Psoas muscle (tissue), 7 donors: ENCODE measurements at regions not wholly inside any gene's neighbourhood (a gene's known extent, or its start where the extent isn't known, plus 50 kb on each side); places are given as distances from the start of the nearest gene placed in this dataset.

Experiments
- ATAC-seq, 4 donors: fragments of 200-7000 bp; cut with Tn5 transposase; one replicate each; pipeline ENCODE4 v1.9.1; 2020; ENCODE audit warnings: moderate library complexity in 3 of 4, mild to moderate bottlenecking in 2 of 4
- DNase-seq, 2 donors: peaks; one replicate each; pipeline ENCODE4 v3.0.0-alpha.2; 2020
- H3K27ac ChIP-seq: fragments of 200-600 bp; one replicate; pipeline ENCODE4 v1.8.0; 2022
- H3K27me3 ChIP-seq, 3 donors: fragments of 200-600 bp in 1 of 3; one replicate each; pipeline versions ENCODE4 v1.6.1 to v1.8.0; 2013 to 2022; ENCODE audit warnings: low read length in 2 of 3, mild to moderate bottlenecking in 2 of 3, moderate library complexity in 1 of 3; ENCODE audit not compliant: insufficient read depth in 3 of 3
- H3K36me3 ChIP-seq, 2 donors: fragments of 200-600 bp in 1 of 2; one replicate each; pipeline versions ENCODE4 v1.6.1 to v1.8.0; 2013 to 2022; ENCODE audit warnings: low read depth in 1 of 2, mild to moderate bottlenecking in 1 of 2, moderate library complexity in 1 of 2; ENCODE audit not compliant: insufficient read depth in 1 of 2
- H3K4me1 ChIP-seq: fragments of 200-600 bp; one replicate; pipeline ENCODE4 v1.8.0; 2022
- H3K4me3 ChIP-seq: fragments of 200-600 bp; one replicate; pipeline ENCODE4 v1.8.0; 2022; ENCODE audit warnings: mild to moderate bottlenecking
- H3K9me3 ChIP-seq: fragments of 200-600 bp; one replicate; pipeline ENCODE4 v1.8.0; 2022
- CTCF ChIP-seq: fragments of 200-600 bp; IDR thresholded peaks from one replicate; pipeline ENCODE4 v1.8.0; 2022; ENCODE audit warnings: antibody characterized with exemption
- WGBS, 3 donors: extraction: QIAGEN DNeasy Blood & Tissue Kit; methylation state at CpG; one replicate each; pipeline versions ENCODE4 v1.1.6 to v1.1.7; 2013; 5-methylcytosine and 5-hydroxymethylcytosine counted together
- intact Hi-C, 2 donors: fragments of 100-400 bp; cut with DNase I; formaldehyde crosslinking; loops; one replicate each; pipeline versions ENCODE4 v1.11.0 to v1.14.2; 2022
- donor health status: healthy with polysubstance abuse.
- donor health status: DM: no; HTN: no; CAD: no; lungs with moderate emphysema.
- donor health status: Bipolar disorder and iron deficiency.
- donor health status: healthy.
- donor health status: DM: yes; HTN: yes; CAD: no.
- donor health status: DM: no; HTN: no; CAD: no.
- donor health status: DM: yes; HTN: yes; CAD: no.

GRCh38 chr14:101193106-101193844 lies 289.8 kb upstream of the RTL1 start:
- H3K36me3 ChIP-seq: no peaks in the 10 kb centered on the region
- H3K4me3 ChIP-seq: no peak overlapping the region
- ATAC-seq: no peak
- intact Hi-C loops: no loop called here
- no peaks in the 10 kb centered on the region for H3K9me3 ChIP-seq
- 81 to 83% (median 82%) methylated on average over 16 of the region's 16 CpGs for WGBS, 3 donors
- TF ChIP-seq CTCF: no peak
- peaks cover 0 to 5% (median 0%) of the 10 kb centered on the region in 3 donors for H3K27me3 ChIP-seq
- no peak overlapping the region for H3K27ac ChIP-seq
- DNase-seq: no peak
- H3K4me1 ChIP-seq: no peaks in the 10 kb centered on the region

DNA sequence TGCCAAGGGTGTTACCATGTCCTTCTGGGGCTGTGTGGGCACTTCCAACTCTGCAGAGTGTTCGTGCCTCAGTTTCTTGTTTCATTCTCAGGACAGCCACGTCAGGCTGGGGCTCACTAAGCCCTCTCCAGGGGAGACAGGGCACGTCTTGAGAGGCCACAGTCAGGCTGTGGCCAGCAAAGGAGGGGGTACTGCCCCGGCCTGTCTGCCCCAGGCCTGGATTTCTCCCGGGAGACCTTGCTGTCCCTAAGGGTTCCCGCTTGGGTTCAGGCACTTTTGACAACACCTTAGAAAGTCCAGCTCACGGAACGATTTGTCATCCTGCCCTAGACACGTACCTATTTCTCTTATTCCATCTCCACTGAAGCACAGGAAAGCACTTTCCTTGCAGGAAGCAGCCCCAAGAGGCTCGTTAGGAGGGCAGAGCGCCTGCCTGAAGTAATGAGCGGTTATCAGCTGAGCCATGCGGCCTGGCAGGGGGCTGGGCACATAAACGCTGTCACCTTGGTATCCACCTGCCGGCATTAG lies 290.4 kb upstream of the RTL1 start:
- WGBS, 3 donors: 76 to 88% (median 76%) methylated on average over 15 of the region's 15 CpGs

GRCh38 chr14:101194373-101195308 lies 291.1 kb upstream of the RTL1 start:
- Histone ChIP-seq H3K4me3 (no peak overlapping the region), H3K27me3 (peaks cover 0 to 5% (median 0%) of the 10 kb centered on the region in 3 donors), H3K4me1 (no peaks in the 10 kb centered on the region), H3K27ac (no peak overlapping the region), H3K9me3 (no peaks in the 10 kb centered on the region), H3K36me3 (no peaks in the 10 kb centered on the region)
- no peak for TF ChIP-seq CTCF
- ATAC-seq: no peak
- intact Hi-C loops: no loop called here
- 83 to 88% (median 86%) methylated on average over 20 of the region's 20 CpGs for WGBS, 3 donors
- DNase-seq: no peak

More for the DNA sequence above, 290.4 kb upstream of the RTL1 start:
- TF ChIP-seq CTCF: no peak
- Histone ChIP-seq H3K27ac (no peak overlapping the region), H3K27me3 (peaks cover 0 to 5% (median 0%) of the 10 kb centered on the region in 3 donors), H3K36me3 (no peaks in the 10 kb centered on the region), H3K4me1 (no peaks in the 10 kb centered on the region), H3K9me3 (no peaks in the 10 kb centered on the region), H3K4me3 (no peak overlapping the region)
- intact Hi-C loops: no loop called here
- DNase-seq: no peak
- ATAC-seq: no peak

DNA sequence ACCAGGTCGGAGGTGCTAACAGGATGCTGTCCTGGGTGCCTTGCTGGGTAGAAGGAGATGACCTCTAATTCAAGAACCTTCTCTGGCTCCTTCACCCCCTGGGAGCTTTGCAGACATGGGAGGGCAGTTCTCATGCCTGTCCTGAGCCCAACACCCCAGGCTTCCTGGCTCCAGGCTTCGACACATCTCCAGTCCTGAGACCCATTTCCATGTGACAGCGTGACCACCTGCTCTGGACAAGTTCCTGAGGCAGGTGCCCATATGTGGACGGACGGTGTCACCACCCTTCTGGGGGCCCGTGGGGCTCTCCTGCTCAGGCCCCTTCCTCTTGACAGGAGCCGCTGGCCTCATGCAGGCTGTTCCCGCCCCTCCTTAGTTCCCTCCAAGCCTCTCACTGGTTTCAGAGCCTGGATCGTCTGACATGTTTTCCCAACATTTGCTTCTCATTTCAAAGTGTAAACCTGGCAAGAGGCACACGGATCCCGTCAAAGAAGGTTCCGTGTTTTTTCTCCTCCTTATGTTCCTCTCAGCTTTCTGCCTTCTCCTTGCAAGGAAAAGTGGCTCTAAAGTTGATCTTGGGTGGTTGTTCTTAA lies 291.9 kb upstream of the RTL1 start:
- Histone ChIP-seq H3K36me3 (no peaks in the 10 kb centered on the region), H3K9me3 (no peaks in the 10 kb centered on the region), H3K4me3 (no peak overlapping the region), H3K4me1 (no peaks in the 10 kb centered on the region), H3K27ac (no peak overlapping the region), H3K27me3 (peaks cover 0 to 5% (median 0%) of the 10 kb centered on the region in 3 donors)
- ATAC-seq: no peak
- no peak for TF ChIP-seq CTCF
- WGBS, 3 donors: 55 to 64% (median 62%) methylated on average over 12 of the region's 12 CpGs
- DNase-seq: no peak
- intact Hi-C loops: no loop called here
